GM18868 (cell line): ENCODE measurements at regions not wholly inside any gene's neighbourhood (a gene's known extent, or its start where the extent isn't known, plus 50 kb on each side); places are given as distances from the start of the nearest gene placed in this dataset.
"Not testable (repeated sequence)": the region's sequence is repeated elsewhere in the genome, so short reads cannot be mapped to it uniquely, and the experiment has no call there.

Experiments
- ATAC-seq: cut with Tn5 transposase; IDR thresholded peaks from one replicate; pipeline ENCODE4 v1.9.1; 2021; ENCODE audit warnings: mild to moderate bottlenecking, moderate library complexity; ENCODE audit not compliant: unreplicated experiment

DNA sequence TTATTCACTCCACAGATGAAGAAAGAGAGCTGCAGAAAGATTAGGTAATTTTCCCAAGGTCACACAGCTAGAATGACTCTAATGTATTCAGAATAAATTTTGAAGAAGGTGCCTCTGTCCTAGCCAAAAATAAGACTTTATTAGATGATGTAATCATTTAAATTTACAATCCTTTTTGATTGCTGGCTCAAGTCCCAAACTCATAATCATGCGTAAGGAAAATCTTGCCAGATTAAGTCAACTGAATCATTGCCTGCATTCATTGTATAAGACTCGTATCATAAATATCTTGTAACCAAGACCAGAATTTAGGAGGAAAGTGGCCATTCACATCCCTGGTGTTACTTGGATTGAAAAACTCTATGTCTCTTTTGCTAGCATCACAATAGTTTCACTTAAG is 53.1 kb upstream of the STK39 start:
- no peak for ATAC-seq

GRCh38 chr2:168304024-168304681 is 56.8 kb upstream of the STK39 start:
- ATAC-seq, result no peak

GRCh38 chr2:168307379-168307778 is 60.0 kb upstream of the STK39 start:
- ATAC-seq, result no peak

DNA sequence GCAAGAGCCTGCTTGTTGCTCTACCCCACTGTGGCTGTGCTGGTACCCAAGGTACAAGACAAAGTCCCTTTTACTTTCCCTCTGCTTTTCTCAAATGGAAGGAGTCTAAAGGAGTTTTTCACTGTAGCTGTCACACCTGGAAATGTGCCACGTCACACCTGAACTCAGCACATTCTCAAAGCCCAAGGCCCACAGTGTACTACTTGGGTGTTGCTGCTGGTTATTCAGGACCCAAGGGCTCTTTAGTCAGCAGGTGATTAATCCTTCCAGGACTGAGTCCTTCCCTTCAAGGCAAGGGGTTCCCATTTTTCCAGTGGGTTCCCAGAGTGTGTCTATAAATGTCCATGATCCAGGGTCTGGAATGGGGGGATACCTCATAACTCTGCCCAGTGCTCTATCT is 63.2 kb upstream of the STK39 start:
- ATAC-seq, result no peak

GRCh38 chr2:168311261-168311910 is 64.0 kb upstream of the STK39 start:
- ATAC-seq, result no peak

- no peak for ATAC-seq
Observed at GRCh38 chr2:168312036-168312822, 64.8 kb upstream of the STK39 start.

GRCh38 chr2:168314236-168314635 is 66.8 kb upstream of the STK39 start:
- ATAC-seq, result no peak

DNA sequence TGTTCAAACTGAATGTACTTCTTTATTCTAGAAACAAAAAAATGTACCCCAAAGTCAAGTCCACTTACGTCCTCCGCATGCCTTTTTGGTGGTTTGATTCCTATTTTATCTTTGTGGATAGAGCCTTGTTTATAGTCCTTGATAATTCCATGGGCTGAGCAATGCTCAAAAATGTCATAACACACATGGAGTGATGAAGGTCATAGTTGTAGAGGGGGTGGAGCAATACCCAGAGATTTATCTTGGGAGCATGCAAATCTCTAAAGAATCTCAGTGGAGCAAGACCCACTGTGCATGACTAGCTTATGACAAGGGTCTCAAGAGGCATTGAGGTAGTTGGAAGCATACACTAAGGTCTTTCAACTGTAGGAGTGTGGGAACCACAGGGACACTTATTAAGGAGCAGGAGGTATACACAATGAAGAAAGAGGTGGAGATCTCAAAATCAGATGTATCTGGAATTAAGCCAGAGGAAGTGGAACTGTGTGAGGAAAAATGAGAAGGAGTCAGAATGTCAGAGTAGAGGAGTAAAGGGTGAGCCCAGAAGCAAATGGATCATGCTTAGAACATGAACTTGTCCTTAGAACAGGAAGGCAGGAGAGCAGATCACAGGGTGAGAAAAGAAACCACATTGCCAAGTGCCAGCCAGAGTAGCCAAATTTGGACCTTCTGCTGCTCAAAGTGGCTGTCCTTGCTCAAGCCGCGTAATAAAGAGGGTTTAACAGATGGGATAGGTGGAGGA is 68.1 kb upstream of the STK39 start:
- no peak for ATAC-seq

DNA sequence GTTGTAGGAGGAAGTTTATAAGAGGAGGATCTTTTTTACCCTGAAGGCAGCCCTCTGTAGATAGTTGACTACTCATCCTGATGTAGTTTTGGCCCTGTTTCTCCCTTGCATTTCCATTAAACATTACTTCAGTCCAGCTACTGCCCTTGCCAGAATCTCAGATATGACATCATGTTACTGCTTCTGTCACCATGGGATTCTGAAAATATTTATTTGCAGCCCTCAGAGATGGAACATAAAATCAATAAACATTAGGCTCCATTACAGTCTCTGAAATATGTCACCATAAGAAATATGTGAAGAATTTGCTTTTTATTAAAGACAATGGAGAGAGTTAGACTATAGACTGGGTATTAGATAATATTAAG is 68.7 kb upstream of the STK39 start:
- no peak for ATAC-seq

GRCh38 chr2:168317282-168317681 is 69.9 kb upstream of the STK39 start:
- ATAC-seq, result no peak

DNA sequence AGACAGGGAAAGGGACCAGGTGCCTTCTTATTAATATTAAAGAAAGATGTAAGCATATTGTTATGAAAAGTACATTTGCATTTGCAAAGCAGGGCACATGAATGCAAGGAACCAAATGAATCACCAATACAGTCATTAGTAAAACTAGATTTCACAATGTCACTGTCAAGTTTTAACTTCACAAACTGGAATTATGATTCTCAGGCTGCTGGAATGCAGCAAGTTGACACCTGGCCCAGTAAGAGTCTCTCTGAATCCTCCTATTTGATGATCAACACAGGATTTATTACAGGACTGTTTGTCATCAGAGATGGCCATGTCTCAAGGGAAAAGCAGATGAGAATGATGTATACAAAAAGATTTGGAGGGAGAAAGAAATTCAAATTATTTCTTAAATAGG is 72.9 kb upstream of the STK39 start:
- no peak for ATAC-seq

- ATAC-seq, result no peak
Observed at GRCh38 chr2:168322325-168323007, 75.1 kb upstream of the STK39 start.

DNA sequence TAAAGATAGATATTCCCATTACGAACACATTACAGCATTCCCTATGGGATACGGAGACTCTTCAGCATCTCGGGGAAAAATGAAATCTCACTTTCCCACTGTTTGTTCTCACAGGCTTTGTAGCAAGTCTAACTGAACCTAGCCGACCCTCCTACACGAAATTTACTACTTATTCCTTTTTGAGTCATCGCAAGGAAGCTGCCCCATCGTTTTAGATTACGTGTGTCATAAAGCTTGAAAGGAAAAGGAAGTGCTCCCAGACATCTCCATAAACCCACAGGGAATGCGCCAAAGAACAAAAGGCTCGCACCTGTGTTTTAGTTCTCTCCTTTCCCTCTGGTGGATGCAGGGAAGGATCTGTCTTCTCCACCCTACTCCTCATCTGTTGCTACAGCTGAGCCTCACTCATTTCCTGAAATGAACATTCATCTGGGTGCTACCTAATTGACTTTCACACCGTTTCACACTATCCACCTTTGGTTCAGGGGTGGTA is 76.2 kb upstream of the STK39 start:
- no peak for ATAC-seq

GRCh38 chr2:168326572-168326971 is 79.2 kb upstream of the STK39 start:
- ATAC-seq, result no peak

DNA sequence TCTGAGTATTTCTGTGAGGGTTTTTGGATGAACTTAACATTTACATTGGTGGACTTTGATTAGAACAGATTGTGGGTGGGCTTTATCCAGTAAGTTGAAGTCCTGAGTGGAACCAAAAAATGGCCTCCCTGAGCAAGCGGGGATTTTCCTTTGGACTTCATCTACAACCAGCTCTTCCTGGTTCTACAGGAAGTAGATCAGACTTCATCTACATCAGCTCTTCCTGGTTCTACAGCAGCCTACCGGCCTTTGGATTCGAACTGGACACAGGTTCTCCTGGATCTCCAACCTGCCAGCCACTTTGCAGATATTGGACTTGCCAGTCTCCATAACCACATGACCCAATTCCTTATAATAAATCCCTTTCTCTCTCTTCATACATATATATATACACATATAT is 79.9 kb upstream of the STK39 start:
- ATAC-seq, result no peak

DNA sequence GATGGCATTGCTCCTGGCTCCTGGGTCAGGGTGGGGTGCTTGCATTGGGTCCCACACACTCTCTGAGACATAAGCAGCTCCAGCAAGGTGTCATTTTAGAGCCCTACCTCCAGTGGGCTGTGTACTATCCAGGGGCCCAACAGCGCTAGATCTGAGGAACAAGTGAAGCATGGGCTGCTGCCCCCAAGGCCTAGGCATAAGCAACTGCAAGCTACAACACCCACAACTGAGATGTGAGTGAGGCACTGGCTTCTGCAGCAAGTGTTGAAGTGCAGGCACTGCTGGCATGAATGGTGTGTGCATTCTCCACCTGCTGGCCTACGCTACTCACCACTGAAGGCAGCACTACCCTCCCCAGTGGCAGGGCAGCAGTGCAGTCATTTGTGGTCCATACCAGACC is 81.0 kb upstream of the STK39 start:
- ATAC-seq, result no peak

- ATAC-seq, result no peak
Observed at GRCh38 chr2:168330624-168331423, 83.4 kb upstream of the STK39 start.

DNA sequence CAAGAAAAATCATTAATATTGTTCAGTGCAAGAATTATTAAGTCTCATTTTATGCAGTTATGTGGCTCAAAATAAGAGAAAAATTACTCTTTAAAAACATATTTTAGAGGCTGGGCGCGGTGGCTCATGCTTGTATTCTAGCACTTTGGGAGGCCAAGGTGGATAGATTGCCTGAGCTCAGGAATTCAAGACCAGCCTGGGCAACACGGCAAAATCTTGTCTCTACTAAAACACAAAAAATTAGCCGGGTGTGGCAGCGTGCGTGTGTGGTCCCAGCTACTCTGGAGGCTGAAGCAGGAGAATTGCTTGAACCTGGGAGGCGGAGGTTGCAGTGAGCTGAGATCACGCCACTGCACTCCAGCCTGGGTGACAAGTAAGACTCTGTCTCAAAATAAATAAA is 87.9 kb upstream of the STK39 start:
- not testable (repeated sequence) for ATAC-seq

GRCh38 chr2:168336786-168337388 is 89.5 kb upstream of the STK39 start:
- ATAC-seq, result peak; percentile 94

DNA sequence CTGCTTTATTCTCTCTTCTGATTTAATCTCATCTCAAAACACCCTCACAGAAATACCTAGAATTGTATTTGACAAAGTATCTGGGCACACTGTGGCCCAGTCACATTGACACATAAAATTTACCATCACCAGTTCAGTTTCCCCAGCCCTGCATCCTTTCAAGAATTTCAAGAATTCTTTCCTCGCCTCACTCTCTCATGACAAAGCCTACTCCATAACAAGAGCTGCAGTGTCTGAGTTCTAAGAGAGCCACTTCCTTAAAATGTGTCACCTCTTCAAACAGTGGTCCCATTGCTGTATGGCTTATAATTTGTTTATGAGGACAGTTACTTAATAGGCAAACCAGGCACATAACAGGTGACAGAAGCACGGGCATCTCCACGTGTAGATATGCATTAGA is 90.9 kb upstream of the STK39 start:
- no peak for ATAC-seq
